ENCODE measurements at regions not wholly inside any gene's neighbourhood (a gene's known extent, or its start where the extent isn't known, plus 50 kb on each side); places are given as distances from the start of the nearest gene placed in this dataset.

DNA sequence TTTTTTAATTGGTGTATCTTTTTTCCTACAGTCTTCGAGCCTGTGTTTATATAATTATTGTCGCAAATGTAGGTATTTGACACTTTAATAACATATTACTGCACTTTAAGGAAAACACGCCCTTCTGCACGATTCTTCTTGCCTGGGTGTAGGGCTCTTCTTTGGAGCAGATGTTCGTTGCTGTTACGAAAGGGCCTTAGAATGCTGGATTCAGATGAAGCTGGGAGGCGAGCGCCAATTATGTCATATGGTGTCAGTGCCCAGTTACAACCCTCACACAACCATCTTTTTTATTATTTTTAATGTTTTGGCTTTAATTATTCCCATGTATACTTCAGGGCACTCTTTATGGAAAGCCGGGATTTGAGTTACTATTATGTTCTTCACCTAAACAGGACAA lies 553.0 kb downstream of the EBF1 start:
- intact Hi-C loops (cut with micrococcal nuclease; ENCODE audit: unreplicated experiment): no loop called here
- Histone ChIP-seq H3K4me2 (ENCODE audit: control insufficient read depth, insufficient read depth) (no peak overlapping the region), H3K4me1 (ENCODE audit: control insufficient read depth, insufficient read depth, low read length) (no peaks in the 10 kb centered on the region), H3K79me2 (ENCODE audit: control insufficient read depth, insufficient read depth, low read length) (no peaks in the 10 kb centered on the region), H3K9me3 (replicated peaks; ENCODE audit: control insufficient read depth, insufficient read depth, low read length) (no peaks in the 10 kb centered on the region; the same call in 2 of the 3 replicates), H3K4me3 (no peak overlapping the region), H4K20me1 (ENCODE audit: control insufficient read depth, insufficient read depth) (no peaks in the 10 kb centered on the region), H2AFZ (ENCODE audit: control insufficient read depth, low read depth, low read length) (no peak overlapping the region), H3K36me3 (ENCODE audit: control insufficient read depth in 2 of 2, insufficient read depth in 2 of 2, low read length in 1 of 2) (no peaks in the 10 kb centered on the region), H3K9ac (ENCODE audit: control insufficient read depth, insufficient read depth, low read length) (no peak overlapping the region), H3K27ac (ENCODE audit: control insufficient read depth, insufficient read depth) (no peak overlapping the region), H3K27me3 (replicated peaks in 1 of 2; ENCODE audit: control insufficient read depth in 2 of 2, insufficient read depth in 2 of 2, low read length in 1 of 2) (no peaks in the 10 kb centered on the region)
- no TSS peak for BruUV-seq (replicated peaks)
- ChIA-PET SMC1A (ENCODE audit: uncharacterized antibody, unreplicated experiment) (interaction anchor here (0.6 to 1.5 kb wide), 4 partner anchors 10 to 506 kb away, joined by 3 to 6 read pairs (median 4); no protein-coding TSS in a partner anchor), POLR2A (interaction anchor here (0.7 kb wide), 1 partner anchor 255 kb away, joined by 3 read pairs; no protein-coding TSS in a partner anchor), RAD21 (ENCODE audit: unreplicated experiment) (no interaction called here), CTCF (no interaction called here)
- FAIRE-seq (no peak), ATAC-seq (no peak), DNase-seq (ENCODE audit: low read depth, low spot score) (no peak)
- in situ Hi-C loops (cut with MboI): no loop called here
- 69% methylated on average over 9 of the region's 9 CpGs for WGBS (ENCODE audit: insufficient coverage, insufficient replicate concordance, low lambda C conversion rate, missing lambda C conversion rate)
- TF ChIP-seq PAX5 (IDR thresholded peaks at IDR 0.05; ENCODE audit: borderline replicate concordance, low read depth, low read length) (no peak), ZZZ3 (IDR thresholded peaks at IDR 0.05; ENCODE audit: control insufficient read depth, insufficient read length, low read depth) (no peak), YBX1 (IDR thresholded peaks at IDR 0.05) (no peak), EP300 (IDR thresholded peaks at IDR 0.05; ENCODE audit: borderline replicate concordance in 1 of 2, control insufficient read depth in 1 of 2, low read depth in 2 of 2, low read length in 2 of 2) (no peak), ZNF24 (IDR thresholded peaks at IDR 0.05) (no peak), SMAD5 (IDR thresholded peaks at IDR 0.05; ENCODE audit: low read depth) (no peak), ZBTB4 (CRISPR knock-in tag; IDR thresholded peaks at IDR 0.05) (no peak), ZNF217 (IDR thresholded peaks at IDR 0.05) (no peak), SREBF2 (IDR thresholded peaks at IDR 0.05; ENCODE audit: low read length) (no peak), E4F1 (IDR thresholded peaks at IDR 0.05; ENCODE audit: borderline replicate concordance, partially characterized antibody) (no peak), NFYA (IDR thresholded peaks at IDR 0.05; ENCODE audit: borderline replicate concordance, low read depth, low read length) (no peak), WRNIP1 (IDR thresholded peaks at IDR 0.05; ENCODE audit: borderline replicate concordance, low read depth, low read length) (no peak), BRCA1 (IDR thresholded peaks at IDR 0.05; ENCODE audit: low read depth, low read length) (no peak), ZBED1 (IDR thresholded peaks at IDR 0.05; ENCODE audit: borderline replicate concordance) (no peak)
- TF ChIP-seq, protein P1, sequence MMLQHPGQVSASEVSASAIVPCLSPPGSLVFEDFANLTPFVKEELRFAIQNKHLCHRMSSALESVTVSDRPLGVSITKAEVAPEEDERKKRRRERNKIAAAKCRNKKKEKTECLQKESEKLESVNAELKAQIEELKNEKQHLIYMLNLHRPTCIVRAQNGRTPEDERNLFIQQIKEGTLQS (IDR thresholded peaks at IDR 0.05; ENCODE audit: borderline replicate concordance, extremely low read depth, low read depth, low read length): no peak
- TF ChIP-seq, protein P2, sequence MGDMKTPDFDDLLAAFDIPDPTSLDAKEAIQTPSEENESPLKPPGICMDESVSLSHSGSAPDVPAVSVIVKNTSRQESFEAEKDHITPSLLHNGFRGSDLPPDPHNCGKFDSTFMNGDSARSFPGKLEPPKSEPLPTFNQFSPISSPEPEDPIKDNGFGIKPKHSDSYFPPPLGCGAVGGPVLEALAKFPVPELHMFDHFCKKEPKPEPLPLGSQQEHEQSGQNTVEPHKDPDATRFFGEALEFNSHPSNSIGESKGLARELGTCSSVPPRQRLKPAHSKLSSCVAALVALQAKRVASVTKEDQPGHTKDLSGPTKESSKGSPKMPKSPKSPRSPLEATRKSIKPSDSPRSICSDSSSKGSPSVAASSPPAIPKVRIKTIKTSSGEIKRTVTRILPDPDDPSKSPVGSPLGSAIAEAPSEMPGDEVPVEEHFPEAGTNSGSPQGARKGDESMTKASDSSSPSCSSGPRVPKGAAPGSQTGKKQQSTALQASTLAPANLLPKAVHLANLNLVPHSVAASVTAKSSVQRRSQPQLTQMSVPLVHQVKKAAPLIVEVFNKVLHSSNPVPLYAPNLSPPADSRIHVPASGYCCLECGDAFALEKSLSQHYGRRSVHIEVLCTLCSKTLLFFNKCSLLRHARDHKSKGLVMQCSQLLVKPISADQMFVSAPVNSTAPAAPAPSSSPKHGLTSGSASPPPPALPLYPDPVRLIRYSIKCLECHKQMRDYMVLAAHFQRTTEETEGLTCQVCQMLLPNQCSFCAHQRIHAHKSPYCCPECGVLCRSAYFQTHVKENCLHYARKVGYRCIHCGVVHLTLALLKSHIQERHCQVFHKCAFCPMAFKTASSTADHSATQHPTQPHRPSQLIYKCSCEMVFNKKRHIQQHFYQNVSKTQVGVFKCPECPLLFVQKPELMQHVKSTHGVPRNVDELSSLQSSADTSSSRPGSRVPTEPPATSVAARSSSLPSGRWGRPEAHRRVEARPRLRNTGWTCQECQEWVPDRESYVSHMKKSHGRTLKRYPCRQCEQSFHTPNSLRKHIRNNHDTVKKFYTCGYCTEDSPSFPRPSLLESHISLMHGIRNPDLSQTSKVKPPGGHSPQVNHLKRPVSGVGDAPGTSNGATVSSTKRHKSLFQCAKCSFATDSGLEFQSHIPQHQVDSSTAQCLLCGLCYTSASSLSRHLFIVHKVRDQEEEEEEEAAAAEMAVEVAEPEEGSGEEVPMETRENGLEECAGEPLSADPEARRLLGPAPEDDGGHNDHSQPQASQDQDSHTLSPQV (IDR thresholded peaks at IDR 0.05): no peak
